ENCODE measurements at regions not wholly inside any gene's neighbourhood (a gene's known extent, or its start where the extent isn't known, plus 50 kb on each side); places are given as distances from the start of the nearest gene placed in this dataset.

DNA sequence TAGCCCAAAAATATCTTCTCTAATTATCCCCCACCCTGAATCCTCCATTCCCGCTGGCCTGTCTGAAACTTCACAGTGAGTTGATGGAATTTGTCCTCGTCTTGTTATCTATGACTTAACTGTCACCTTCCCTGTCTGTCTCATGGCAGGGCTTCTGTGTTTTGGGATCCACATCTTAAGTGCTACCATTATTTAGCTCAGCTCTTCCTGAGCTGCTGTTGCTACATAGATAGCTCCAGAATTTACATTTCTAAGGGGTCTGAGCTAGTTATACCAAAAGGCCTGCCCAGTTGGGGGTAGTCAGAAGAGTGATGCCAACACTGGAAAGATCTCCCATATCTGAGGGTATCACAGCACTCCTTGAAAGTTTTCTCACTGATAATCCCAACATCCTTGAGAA is 57.0 kb upstream of the CDKN3 start:
- TF ChIP-seq, protein P1, sequence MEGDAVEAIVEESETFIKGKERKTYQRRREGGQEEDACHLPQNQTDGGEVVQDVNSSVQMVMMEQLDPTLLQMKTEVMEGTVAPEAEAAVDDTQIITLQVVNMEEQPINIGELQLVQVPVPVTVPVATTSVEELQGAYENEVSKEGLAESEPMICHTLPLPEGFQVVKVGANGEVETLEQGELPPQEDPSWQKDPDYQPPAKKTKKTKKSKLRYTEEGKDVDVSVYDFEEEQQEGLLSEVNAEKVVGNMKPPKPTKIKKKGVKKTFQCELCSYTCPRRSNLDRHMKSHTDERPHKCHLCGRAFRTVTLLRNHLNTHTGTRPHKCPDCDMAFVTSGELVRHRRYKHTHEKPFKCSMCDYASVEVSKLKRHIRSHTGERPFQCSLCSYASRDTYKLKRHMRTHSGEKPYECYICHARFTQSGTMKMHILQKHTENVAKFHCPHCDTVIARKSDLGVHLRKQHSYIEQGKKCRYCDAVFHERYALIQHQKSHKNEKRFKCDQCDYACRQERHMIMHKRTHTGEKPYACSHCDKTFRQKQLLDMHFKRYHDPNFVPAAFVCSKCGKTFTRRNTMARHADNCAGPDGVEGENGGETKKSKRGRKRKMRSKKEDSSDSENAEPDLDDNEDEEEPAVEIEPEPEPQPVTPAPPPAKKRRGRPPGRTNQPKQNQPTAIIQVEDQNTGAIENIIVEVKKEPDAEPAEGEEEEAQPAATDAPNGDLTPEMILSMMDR (conservative IDR thresholded peaks at IDR 0.05; ENCODE audit: low read depth, low read length): no peak
- no peak for TF ChIP-seq CHD1 (IDR thresholded peaks at IDR 0.05; ENCODE audit: low read depth, low read length)
- TF ChIP-seq, protein P2, sequence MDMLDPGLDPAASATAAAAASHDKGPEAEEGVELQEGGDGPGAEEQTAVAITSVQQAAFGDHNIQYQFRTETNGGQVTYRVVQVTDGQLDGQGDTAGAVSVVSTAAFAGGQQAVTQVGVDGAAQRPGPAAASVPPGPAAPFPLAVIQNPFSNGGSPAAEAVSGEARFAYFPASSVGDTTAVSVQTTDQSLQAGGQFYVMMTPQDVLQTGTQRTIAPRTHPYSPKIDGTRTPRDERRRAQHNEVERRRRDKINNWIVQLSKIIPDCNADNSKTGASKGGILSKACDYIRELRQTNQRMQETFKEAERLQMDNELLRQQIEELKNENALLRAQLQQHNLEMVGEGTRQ (IDR thresholded peaks at IDR 0.05; ENCODE audit: low read depth, low read length): no peak
- no peak for TF ChIP-seq FOS (IDR thresholded peaks at IDR 0.05; ENCODE audit: low read depth, low read length)
- no peak for TF ChIP-seq POLR2A (IDR thresholded peaks at IDR 0.05; ENCODE audit: low read depth, low read length)
- no peak for TF ChIP-seq RAD21 (IDR thresholded peaks at IDR 0.05; ENCODE audit: low read length)
- no peak for TF ChIP-seq CEBPB (IDR thresholded peaks at IDR 0.05; ENCODE audit: low read depth, low read length)
- TF ChIP-seq SMC3 (IDR thresholded peaks at IDR 0.05; ENCODE audit: low read depth, low read length): no peak
- TF ChIP-seq BHLHE40 (IDR thresholded peaks at IDR 0.05; ENCODE audit: low read depth, low read length): no peak
- TF ChIP-seq MAFK (IDR thresholded peaks at IDR 0.05; ENCODE audit: low read depth, low read length): no peak
- TF ChIP-seq, protein P3, sequence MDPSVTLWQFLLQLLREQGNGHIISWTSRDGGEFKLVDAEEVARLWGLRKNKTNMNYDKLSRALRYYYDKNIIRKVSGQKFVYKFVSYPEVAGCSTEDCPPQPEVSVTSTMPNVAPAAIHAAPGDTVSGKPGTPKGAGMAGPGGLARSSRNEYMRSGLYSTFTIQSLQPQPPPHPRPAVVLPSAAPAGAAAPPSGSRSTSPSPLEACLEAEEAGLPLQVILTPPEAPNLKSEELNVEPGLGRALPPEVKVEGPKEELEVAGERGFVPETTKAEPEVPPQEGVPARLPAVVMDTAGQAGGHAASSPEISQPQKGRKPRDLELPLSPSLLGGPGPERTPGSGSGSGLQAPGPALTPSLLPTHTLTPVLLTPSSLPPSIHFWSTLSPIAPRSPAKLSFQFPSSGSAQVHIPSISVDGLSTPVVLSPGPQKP (IDR thresholded peaks at IDR 0.05; ENCODE audit: borderline replicate concordance, low read depth, low read length): no peak
